Neural cell (in vitro differentiated cells): ENCODE measurements at regions not wholly inside any gene's neighbourhood (a gene's known extent, or its start where the extent isn't known, plus 50 kb on each side); places are given as distances from the start of the nearest gene placed in this dataset.

ENCODE experiments used
- H2AFZ ChIP-seq: fragments of 200-600, 300-800 bp; sonication (generic), shearing (Covaris generic); 2 replicates; pipeline ENCODE4 v1.6.0; 2014; ENCODE audit warnings: low read depth, mild to moderate bottlenecking, antibody characterized with exemption, low read length, moderate library complexity
- H3F3A ChIP-seq: fragments of 200-600 bp; shearing (Covaris generic); 2 replicates; pipeline ENCODE4 v1.6.1; 2016; ENCODE audit warnings: mild to moderate bottlenecking, moderate library complexity, mixed read lengths, antibody characterized with exemption, low read length; ENCODE audit not compliant: insufficient read depth, poor library complexity, severe bottlenecking
- H3K27ac ChIP-seq: fragments of 200-600, 300-800 bp; sonication (generic), shearing (Covaris generic); 2 replicates; pipeline ENCODE4 v1.5.1; 2014; ENCODE audit warnings: mild to moderate bottlenecking, low read length, moderate library complexity
- H3K27me3 ChIP-seq: fragments of 300-800, 200-600 bp; sonication (generic), shearing (Covaris generic); 2 replicates; pipeline ENCODE4 v1.6.0; 2014; ENCODE audit warnings: mild to moderate bottlenecking, low read depth, low read length, moderate library complexity; ENCODE audit not compliant: insufficient read depth
- H3K36me3 ChIP-seq: fragments of 300-800, 200-600 bp; sonication (generic), shearing (Covaris generic); 2 replicates; pipeline ENCODE4 v1.5.1; 2014; ENCODE audit warnings: mild to moderate bottlenecking, antibody characterized with exemption, low read length, moderate library complexity; ENCODE audit not compliant: insufficient read depth
- H3K4me2 ChIP-seq: fragments of 300-800, 200-600 bp; sonication (generic), shearing (Covaris generic); 2 replicates; pipeline ENCODE4 v1.6.0; 2014; ENCODE audit warnings: mild to moderate bottlenecking, low read length
- H3K4me3 ChIP-seq: fragments of 300-800, 200-600 bp; sonication (generic), shearing (Covaris generic); 2 replicates; pipeline ENCODE4 v1.5.1; 2014; ENCODE audit warnings: mild to moderate bottlenecking, low read length, moderate library complexity
- H3K79me2 ChIP-seq: fragments of 200-600 bp; shearing (Covaris generic); replicated peaks from 2 replicates; pipeline ENCODE4 v1.6.0; 2014; ENCODE audit warnings: mild to moderate bottlenecking, low read length, moderate library complexity; ENCODE audit not compliant: insufficient read depth
- H3K9ac ChIP-seq: fragments of 300-800, 200-600 bp; sonication (generic), shearing (Covaris generic); 2 replicates; pipeline ENCODE4 v1.6.1; 2016; ENCODE audit warnings: mild to moderate bottlenecking, low read length, mixed read lengths
- H3K9me2 ChIP-seq: fragments of 200-600 bp; shearing (Covaris generic); 2 replicates; pipeline ENCODE4 v1.6.1; 2016; ENCODE audit warnings: mild to moderate bottlenecking, low read length, mixed read lengths; ENCODE audit not compliant: insufficient read depth
- H3K9me3 ChIP-seq: fragments of 200-600, 300-800 bp; sonication (generic), shearing (Covaris generic); 2 replicates; pipeline ENCODE4 v1.6.1; 2016; ENCODE audit warnings: mild to moderate bottlenecking, mixed run types, low read length, moderate library complexity, mixed read lengths
- H4K20me1 ChIP-seq: fragments of 200-600 bp; shearing (Covaris generic); 2 replicates; pipeline ENCODE4 v1.6.1; 2016; ENCODE audit warnings: mild to moderate bottlenecking, mixed run types; ENCODE audit not compliant: insufficient read depth
- CTCF ChIP-seq: fragments of 450-650 bp; IDR thresholded peaks from 2 replicates; pipeline ENCODE4 v1.5.1; 2014; ENCODE audit warnings: antibody characterized with exemption, mild to moderate bottlenecking, moderate library complexity; ENCODE audit not compliant: poor library complexity, severe bottlenecking
- EP300 ChIP-seq: fragments of 450-650 bp; conservative IDR thresholded peaks from 2 replicates; pipeline ENCODE4 v1.6.1; 2014; ENCODE audit warnings: antibody characterized with exemption, mild to moderate bottlenecking, moderate library complexity; ENCODE audit not compliant: poor library complexity, severe bottlenecking
- EZH2 ChIP-seq: fragments of 200-600, 300-800 bp; shearing (Covaris generic), sonication (generic); IDR thresholded peaks from 2 replicates; pipeline ENCODE4 v1.6.1; 2014; ENCODE audit warnings: antibody characterized with exemption, low read length, borderline replicate concordance, mild to moderate bottlenecking; ENCODE audit not compliant: insufficient read depth, poor library complexity, severe bottlenecking
- MXI1 ChIP-seq: fragments of 450-650 bp; conservative IDR thresholded peaks from 2 replicates; pipeline ENCODE4 v1.6.1; 2014; ENCODE audit warnings: antibody characterized with exemption, mild to moderate bottlenecking; ENCODE audit not compliant: poor library complexity, severe bottlenecking
- POLR2AphosphoS5 ChIP-seq: IDR thresholded peaks from 2 replicates; pipeline ENCODE4 v1.6.1; 2012
- RAD21 ChIP-seq: fragments of 450-650 bp; conservative IDR thresholded peaks from 2 replicates; pipeline ENCODE4 v1.6.1; 2014; ENCODE audit warnings: antibody characterized with exemption, mild to moderate bottlenecking, moderate library complexity
- SMC3 ChIP-seq: fragments of 450-650 bp; conservative IDR thresholded peaks from 2 replicates; pipeline ENCODE4 v1.6.1; 2014; ENCODE audit warnings: antibody characterized with exemption, mild to moderate bottlenecking, moderate library complexity; ENCODE audit not compliant: poor library complexity
- TAF1 ChIP-seq: IDR thresholded peaks from 2 replicates; pipeline ENCODE4 v1.6.1; 2012; ENCODE audit warnings: low read depth
- TF ChIP-seq, protein P1 (sequence below): IDR thresholded peaks from 2 replicates; pipeline ENCODE4 v1.6.1; 2012; ENCODE audit warnings: borderline replicate concordance

GRCh38 chr13:21318891-21319532 lies 140.1 kb downstream of the ZDHHC20 start:
- no peaks in the 10 kb centered on the region for H3K79me2 ChIP-seq
- no peak overlapping the region for H3K4me3 ChIP-seq
- no peaks in the 10 kb centered on the region for H3K36me3 ChIP-seq
- H3K9me3 ChIP-seq = no peaks in the 10 kb centered on the region
- no peak overlapping the region for H3K9ac ChIP-seq
- H3K4me2 ChIP-seq = no peak overlapping the region
- H3K9me2 ChIP-seq = no peaks in the 10 kb centered on the region
- H3K27ac ChIP-seq = no peak overlapping the region
- TF ChIP-seq MXI1 (no peak), RAD21 (no peak), SMC3 (no peak), EZH2 (no peak), EP300 (no peak), CTCF (no peak), TAF1 (no peak), POLR2AphosphoS5 (no peak)
- TF ChIP-seq, protein P1, sequence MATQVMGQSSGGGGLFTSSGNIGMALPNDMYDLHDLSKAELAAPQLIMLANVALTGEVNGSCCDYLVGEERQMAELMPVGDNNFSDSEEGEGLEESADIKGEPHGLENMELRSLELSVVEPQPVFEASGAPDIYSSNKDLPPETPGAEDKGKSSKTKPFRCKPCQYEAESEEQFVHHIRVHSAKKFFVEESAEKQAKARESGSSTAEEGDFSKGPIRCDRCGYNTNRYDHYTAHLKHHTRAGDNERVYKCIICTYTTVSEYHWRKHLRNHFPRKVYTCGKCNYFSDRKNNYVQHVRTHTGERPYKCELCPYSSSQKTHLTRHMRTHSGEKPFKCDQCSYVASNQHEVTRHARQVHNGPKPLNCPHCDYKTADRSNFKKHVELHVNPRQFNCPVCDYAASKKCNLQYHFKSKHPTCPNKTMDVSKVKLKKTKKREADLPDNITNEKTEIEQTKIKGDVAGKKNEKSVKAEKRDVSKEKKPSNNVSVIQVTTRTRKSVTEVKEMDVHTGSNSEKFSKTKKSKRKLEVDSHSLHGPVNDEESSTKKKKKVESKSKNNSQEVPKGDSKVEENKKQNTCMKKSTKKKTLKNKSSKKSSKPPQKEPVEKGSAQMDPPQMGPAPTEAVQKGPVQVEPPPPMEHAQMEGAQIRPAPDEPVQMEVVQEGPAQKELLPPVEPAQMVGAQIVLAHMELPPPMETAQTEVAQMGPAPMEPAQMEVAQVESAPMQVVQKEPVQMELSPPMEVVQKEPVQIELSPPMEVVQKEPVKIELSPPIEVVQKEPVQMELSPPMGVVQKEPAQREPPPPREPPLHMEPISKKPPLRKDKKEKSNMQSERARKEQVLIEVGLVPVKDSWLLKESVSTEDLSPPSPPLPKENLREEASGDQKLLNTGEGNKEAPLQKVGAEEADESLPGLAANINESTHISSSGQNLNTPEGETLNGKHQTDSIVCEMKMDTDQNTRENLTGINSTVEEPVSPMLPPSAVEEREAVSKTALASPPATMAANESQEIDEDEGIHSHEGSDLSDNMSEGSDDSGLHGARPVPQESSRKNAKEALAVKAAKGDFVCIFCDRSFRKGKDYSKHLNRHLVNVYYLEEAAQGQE = no peak
- H3K27me3 ChIP-seq = no peaks in the 10 kb centered on the region
- no peaks in the 10 kb centered on the region for H3F3A ChIP-seq
- H4K20me1 ChIP-seq = no peaks in the 10 kb centered on the region
- no peak overlapping the region for H2AFZ ChIP-seq

DNA sequence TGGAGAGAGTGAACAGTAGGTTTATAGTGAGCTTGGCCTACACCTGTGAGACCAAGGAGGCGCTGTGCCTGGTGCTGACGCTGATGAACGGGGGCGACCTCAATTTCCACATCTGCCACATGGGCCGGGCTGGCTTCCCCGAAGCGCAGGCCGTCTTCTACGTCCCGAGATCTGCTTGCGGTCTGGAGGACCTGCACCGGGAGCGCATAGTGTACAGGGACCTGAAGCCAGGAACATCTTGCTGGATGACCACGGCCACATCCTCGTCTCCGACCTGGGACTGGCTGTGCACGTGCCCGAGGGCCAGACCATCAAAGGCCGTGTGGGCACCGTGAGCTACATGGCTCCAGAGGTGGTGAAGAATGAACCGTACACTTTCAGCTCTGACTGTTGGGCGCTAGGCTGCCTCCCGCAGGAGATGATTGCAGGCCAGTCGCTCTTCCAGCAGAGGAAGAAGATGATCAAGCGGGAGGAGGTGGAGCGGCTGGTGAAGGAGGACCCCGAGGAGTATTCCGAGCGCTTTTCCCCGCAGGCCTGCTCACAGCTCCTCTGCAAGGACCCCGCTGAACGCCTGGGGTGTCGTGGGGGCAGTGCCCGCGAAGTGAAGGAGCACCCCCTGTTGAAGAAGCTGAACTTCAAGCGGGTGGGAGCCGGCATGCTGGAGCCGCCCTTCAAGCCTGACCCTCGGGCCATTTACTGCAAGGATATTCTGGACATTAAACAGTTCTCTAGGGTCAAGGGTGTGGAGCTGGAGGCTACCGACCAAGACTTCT lies 139.0 kb downstream of the ZDHHC20 start:
- Histone ChIP-seq H4K20me1 (no peaks in the 10 kb centered on the region), H3K27ac (no peak overlapping the region), H3K27me3 (no peaks in the 10 kb centered on the region), H3K4me3 (no peak overlapping the region), H3K79me2 (no peaks in the 10 kb centered on the region), H3F3A (no peaks in the 10 kb centered on the region), H2AFZ (no peak overlapping the region), H3K36me3 (no peaks in the 10 kb centered on the region), H3K9ac (no peak overlapping the region), H3K9me2 (no peaks in the 10 kb centered on the region), H3K9me3 (no peaks in the 10 kb centered on the region), H3K4me2 (no peak overlapping the region)
- no peak for TF ChIP-seq POLR2AphosphoS5
- no peak for TF ChIP-seq MXI1
- no peak for TF ChIP-seq TAF1
- no peak for TF ChIP-seq CTCF
- TF ChIP-seq EP300 = no peak
- no peak for TF ChIP-seq SMC3
